ENCODE measurements at regions not wholly inside any gene's neighbourhood (a gene's known extent, or its start where the extent isn't known, plus 50 kb on each side); places are given as distances from the start of the nearest gene placed in this dataset.
"Not testable (repeated sequence)": the region's sequence is repeated elsewhere in the genome, so short reads cannot be mapped to it uniquely, and the experiment has no call there.

- no peak for TF ChIP-seq CTCF (IDR thresholded peaks at IDR 0.05; ENCODE audit: control insufficient read depth, insufficient read depth, low read depth, low read length, missing control alignments)
- DNase-seq (ENCODE audit: low read depth) = no peak
- no peak overlapping the region for H3K4me3 ChIP-seq (ENCODE audit: control insufficient read depth, low read depth, low read length)
These were observed 171.8 kb downstream of the MZT1 start for GRCh38 chr13:72555601-72556000.

- DNase-seq (ENCODE audit: low read depth) = no peak
- TF ChIP-seq CTCF (IDR thresholded peaks at IDR 0.05; ENCODE audit: control insufficient read depth, insufficient read depth, low read depth, low read length, missing control alignments) = no peak
- no peak overlapping the region for H3K4me3 ChIP-seq (ENCODE audit: control insufficient read depth, low read depth, low read length)
These were observed 174.7 kb downstream of the MZT1 start for GRCh38 chr13:72552731-72553130.

GRCh38 chr13:72545895-72546294 lies 181.5 kb downstream of the MZT1 start:
- H3K4me3 ChIP-seq (ENCODE audit: control insufficient read depth, low read depth, low read length); DNase-seq (ENCODE audit: low read depth): not testable (repeated sequence)

GRCh38 chr13:72545030-72545719 lies 182.3 kb downstream of the MZT1 start:
- no peak for DNase-seq (ENCODE audit: low read depth)

GRCh38 chr13:72544042-72544441 lies 183.4 kb downstream of the MZT1 start:
- no peak for DNase-seq (ENCODE audit: low read depth)
- H3K4me3 ChIP-seq (ENCODE audit: control insufficient read depth, low read depth, low read length) = no peak overlapping the region
- TF ChIP-seq CTCF (IDR thresholded peaks at IDR 0.05; ENCODE audit: control insufficient read depth, insufficient read depth, low read depth, low read length, missing control alignments) = no peak

More at GRCh38 chr13:72545030-72545719, 182.3 kb downstream of the MZT1 start:
- H3K4me3 ChIP-seq (ENCODE audit: control insufficient read depth, low read depth, low read length) = no peak overlapping the region
- no peak for TF ChIP-seq CTCF (IDR thresholded peaks at IDR 0.05; ENCODE audit: control insufficient read depth, insufficient read depth, low read depth, low read length, missing control alignments)

- no peak overlapping the region for H3K4me3 ChIP-seq (ENCODE audit: control insufficient read depth, low read depth, low read length)
- TF ChIP-seq CTCF (IDR thresholded peaks at IDR 0.05; ENCODE audit: control insufficient read depth, insufficient read depth, low read depth, low read length, missing control alignments) = no peak
- DNase-seq (ENCODE audit: low read depth) = no peak
These were observed 185.2 kb downstream of the MZT1 start for GRCh38 chr13:72542241-72542640.

- H3K4me3 ChIP-seq (ENCODE audit: control insufficient read depth, low read depth, low read length) = no peak overlapping the region
- no peak for TF ChIP-seq CTCF (IDR thresholded peaks at IDR 0.05; ENCODE audit: control insufficient read depth, insufficient read depth, low read depth, low read length, missing control alignments)
- DNase-seq (ENCODE audit: low read depth) = no peak
These were observed 185.8 kb downstream of the MZT1 start for GRCh38 chr13:72541674-72542073.

All from AG09309 (cell line).